ENCODE measurements at regions not wholly inside any gene's neighbourhood (a gene's known extent, or its start where the extent isn't known, plus 50 kb on each side); places are given as distances from the start of the nearest gene placed in this dataset.

DNA sequence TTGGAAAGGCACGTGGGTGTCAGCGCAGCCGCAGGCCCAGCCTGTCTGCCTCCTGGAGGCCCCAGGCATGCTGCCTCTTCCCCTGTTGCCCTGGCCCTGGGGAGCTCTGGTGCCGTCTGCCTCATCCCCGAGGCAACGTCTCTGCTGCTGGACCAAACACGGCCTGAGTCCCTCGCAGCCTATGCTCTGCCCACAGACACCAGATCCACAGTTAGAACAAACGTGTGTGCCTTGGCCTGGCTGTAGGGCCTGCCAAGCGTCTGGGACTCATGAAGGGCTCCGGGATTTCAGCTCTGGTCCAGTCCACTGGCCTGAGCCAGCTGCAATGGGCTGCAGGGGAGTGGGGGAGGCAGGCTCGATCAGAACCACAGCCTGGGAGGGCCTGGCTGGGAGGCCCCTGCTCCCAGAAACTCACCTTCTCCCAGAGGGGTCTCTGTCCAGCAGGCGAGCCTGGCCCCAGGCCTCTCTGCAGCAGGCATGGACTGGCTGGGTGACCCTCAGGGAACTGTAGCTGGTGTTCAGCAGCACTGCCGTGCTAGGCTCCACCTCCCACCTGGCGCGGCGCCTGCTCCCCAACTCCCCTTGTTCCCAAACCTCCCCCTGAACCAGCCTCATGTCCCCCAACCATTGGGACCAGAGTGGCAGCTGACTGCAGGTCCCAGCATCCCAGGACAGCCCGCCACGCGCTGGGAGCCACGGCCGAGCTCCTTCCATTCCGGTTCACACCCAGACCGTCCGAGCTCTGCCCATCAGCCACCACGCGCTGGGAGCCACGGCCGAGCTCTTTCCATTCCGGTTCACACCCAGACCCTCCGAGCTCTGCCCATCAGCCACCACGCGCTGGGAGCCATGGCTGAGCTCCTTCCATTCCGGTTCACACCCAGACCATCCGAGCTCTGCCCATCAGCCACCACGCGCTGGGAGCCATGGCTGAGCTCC is 197.0 kb downstream of the DLL1 start:
- DNase-seq = no peak

DNA sequence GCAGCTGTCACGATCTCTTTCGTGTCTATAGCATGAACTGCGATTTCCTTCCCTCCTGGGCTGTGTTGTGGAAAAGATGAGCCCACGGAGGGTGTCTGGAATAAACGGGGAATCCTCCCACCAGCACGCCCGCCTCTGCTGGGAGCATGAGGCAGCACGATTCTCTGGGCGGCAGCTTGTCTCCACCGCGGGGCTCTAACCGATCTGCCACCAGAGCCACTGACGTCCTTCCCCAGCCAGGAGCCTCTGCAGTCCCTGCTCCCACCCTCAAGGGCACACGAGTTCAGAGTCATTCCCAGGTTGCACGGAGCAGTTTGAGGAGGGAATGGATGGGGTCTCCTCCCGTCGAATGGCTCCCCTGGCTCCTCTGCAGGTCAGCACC is 197.6 kb downstream of the DLL1 start:
- no peak for DNase-seq

DNA sequence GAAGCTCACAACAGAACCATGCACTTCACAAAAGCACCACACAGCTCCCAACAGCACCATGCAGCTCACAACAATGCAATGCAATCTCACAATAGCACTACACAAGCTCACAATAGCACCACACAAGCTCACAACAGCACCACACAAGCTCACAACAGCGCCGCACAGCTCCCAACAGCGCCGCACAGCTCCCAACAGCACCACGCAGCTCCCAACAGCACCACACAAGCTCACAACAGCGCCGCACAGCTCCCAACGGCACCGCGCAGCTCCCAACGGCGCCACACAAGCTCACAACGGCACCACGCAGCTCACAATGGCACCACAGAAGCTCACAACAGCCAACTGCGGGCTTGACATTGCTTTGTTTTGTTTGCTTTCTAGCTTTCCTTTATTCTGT is 198.1 kb downstream of the DLL1 start:
- DNase-seq = no peak

DNA sequence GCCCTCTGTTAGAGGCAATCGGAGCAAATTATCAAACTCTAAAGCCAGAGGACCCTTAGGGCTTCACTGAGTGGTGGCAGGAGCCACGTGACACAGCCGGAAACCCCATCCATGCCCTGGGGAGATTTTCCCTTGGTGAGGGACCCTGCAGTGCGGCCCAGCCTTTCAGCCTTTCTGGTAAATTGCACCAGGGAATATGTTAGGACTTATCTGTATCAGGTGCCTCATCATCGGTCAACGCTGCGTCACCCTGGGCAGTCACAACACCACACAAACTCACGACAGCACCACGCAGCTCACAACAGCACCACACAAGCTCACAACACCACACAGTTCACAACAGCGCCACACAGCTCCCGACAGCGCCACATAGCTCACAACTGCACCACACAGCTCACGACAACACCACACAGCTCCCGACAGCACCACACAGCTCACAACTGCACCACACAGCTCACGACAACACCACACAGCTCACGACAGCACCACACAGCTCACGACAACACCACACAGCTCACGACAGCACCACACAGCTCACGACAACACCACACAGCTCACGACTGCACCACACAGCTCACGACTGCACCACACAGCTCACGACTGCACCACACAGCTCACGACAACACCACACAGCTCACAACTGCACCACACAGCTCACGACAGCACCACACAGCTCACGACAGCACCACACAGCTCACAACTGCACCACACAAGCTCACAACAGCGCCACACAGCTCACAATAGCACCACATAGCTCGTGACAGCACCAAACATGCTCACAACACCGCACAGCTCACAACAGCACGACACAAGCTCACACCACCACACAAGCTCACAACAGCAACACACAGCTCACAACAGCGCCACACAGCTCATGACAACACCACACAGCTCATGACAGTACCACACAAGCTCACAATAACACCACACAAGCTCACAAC is 199.0 kb downstream of the DLL1 start:
- DNase-seq = no peak

DNA sequence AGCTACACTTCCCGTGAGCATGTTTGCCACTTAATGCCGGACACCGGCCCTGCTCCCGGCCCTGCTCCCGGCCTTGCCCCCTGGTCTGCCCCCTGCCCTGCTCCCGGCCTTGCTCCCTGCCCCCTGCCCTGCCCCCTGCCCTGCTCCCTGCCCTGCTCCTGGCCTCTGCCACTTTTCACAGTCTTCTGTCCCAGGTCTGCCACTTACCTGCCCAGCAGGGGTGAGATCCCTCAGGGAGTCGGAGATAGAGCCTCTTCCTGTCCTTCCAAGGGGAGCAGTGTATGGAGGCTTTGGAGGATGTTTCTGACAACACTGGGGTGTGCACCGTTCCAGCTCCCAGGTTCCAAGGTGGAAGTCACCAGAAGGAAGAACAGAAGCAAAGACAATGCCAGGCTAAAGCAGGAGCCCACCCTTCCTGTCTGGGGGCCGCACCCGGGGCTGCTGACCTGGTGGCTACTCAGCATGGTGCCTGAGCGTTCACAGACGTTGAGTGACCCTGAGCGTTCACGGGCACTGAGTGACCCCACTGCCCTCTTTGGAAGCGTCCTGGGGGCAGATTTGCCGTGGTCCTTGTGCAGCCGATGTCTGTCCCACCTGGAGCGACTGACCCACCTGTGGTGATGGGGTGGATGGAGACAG is 199.8 kb downstream of the DLL1 start:
- DNase-seq = no peak

DNA sequence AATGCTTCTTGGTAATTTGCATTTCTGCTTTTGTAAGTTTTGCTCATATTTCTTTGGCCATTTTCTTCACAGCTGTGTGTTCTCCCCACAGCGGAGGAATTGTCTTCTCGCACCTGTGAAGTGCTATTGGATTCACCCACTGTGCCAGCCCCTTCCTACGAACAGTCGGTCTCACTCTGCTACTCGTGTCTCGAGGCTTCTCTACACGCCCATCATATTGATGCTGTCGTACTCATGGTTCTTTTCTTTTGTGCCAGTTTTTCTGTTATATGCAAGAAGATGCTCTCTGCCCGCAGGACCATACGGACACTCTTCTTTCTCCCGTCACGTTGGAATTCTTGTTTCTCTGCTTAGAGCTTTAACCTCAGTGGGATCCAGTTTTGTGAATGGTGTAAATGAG is 200.3 kb downstream of the DLL1 start:
- no peak for DNase-seq

DNA sequence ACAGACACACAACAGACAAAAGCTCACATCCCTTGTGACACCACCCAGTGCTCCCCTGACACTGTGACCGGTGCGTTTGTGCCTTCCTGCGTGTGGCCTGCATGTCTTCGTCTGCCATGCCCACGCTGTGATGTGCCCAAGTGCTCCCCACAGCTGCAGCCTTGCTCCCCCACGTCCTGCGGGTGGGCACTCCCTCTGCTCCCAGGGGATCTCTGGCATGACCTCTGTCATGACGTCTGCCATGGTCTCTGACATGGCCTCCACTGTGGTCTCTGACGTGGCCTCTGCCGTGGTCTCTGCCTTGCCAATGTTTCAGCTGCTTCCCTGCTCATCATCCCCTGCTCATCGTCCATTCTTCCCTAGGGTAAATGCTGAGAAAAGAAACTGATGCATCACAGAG is 200.9 kb downstream of the DLL1 start:
- no peak for DNase-seq

DNA sequence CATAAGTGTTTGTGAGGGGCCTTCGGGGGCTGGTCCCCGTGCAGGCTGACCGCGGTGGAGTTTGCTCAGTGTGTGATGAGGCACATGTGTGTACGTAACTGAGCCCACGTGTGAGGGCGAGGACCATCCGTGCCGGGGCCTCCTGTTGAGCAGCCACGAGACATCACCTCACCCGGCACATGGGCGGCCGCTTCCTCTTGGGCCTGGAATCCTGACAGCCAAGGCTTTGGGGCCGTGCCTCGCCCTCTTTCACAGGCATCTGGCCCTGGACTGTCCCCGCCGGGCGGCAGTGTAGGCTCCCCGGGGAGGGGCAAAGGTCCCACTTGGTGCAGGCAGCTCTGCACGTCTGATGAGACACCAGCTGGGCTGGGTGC is 202.3 kb downstream of the DLL1 start:
- no peak for DNase-seq

DNA sequence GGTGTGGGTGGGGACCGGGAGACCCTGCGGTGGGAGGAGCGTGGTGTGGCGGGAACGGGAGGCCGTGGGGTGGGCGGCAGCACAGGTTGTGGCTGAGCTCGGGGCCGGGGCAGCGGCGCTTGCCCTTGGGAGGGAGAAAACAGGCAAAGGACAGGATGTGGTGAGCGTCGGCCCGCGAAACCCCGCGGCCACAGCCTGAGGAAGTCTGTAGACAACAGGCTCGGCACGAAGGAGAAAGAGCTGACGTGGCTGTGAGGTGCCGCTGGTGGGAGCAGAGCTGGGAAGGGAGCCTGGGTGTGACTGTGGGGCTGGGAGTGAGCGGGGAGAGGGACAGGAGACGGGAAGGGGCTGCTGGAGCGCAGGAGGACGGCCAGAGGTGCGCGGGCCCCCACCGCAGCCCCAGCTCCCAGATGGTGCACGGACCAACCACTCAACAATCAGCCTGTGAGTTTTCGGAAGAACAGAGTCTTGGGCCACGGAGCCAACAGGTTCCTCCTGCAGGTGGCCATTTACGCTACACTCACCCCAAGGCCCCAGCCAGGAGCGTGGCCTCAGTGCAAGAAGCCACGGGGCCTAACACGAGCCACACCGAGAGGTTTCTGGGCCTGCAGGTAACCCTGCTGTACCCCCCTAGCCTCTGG is 202.8 kb downstream of the DLL1 start:
- peak; percentile 31 to 34 for DNase-seq

DNA sequence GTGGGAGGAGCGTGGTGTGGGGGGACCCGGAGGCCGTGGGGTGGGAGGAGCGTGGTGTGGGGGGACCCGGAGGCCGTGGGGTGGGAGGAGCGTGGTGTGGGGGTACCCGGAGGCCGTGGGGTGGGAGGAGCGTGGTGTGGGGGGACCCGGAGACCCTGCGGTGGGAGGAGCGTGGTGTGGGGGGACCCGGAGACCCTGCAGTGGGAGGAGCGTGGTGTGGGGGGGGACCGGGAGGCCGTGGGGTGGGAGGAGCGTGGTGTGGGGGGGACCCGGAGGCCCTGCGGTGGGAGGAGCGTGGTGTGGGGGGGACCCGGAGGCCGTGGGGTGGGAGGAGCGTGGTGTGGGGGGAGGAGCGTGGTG is 203.5 kb downstream of the DLL1 start:
- DNase-seq = peak in 1 of 2 experiments; percentile 10

DNA sequence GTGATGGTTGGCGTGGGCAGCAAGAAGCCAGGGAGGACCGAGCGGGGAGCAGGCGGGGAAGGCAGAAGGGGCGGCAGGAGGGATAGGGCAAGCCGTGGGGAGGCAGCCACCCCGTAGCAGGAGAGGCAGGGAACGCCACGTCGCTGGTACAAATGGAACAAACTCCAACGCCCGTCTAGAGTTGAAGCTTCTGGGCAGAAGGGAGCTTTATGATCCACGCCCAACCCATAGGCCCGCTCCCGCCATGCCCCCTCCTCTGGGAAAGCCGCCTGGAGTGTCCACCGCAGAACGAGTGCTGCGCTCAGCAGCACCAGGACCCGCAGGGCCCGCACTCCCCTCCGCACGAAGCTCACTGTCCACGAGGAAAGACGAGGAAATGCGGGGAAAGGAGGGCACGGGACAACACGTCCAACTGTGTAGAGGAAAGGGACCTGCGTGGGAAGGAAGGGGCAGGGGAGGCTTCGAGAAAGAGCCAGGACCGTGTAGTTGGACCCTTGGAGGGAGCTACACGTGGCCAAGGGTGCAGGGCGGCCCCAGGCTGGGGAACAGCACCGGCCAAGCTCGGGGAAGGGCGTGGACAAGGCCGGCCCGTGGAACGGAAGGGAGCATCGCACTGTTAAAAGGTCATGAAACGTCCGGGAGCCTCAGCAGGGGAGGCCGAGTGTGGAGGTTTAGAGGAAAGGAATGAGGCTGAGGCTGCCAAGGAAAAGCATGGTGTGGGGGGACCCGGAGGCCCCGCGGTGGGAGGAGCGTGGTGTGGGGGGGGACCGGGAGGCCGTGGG is 204.0 kb downstream of the DLL1 start:
- DNase-seq = no peak

DNA sequence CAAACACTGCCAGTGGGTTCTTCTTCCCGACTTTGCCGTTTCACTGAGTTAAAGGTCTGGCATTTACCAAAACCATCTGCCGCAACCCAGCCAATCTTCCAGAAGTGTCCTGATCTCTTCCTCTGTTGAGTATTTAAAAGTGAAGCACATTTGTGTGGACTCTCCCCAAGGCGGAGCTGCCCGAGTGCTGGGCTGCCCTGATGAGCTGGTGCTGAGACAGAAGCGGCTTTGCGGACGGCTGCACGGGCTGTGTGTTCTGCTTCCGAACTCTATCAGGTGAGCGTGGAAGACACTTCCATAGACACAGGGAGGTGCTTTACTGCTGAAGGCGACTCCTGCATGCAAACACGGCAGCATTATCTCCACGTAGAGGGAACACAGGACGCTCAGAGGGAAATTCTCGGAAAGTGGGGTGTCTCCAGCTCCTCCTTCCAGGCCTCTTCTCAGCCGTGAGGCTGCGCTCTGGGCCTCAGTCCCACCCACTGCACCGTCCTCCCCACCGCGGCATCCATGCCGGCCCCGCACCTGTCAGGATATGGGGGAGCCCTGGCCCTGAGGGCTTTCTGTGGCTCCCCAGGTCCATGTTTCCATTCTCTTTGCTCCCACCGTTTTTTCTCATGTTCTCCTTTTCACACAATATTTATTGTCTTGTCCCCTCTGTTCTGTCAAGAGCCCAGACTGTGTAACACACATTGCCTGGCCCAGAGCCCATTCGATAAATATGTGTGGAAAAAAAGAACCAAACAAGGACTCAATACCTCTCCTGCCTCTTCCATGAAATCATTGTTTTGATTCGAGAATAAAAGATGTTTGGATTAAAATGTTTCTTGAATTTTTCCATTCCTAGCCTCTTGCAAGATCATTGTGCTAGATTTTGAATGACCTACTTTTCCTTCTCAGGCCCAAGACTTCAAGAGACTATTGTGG is 205.1 kb downstream of the DLL1 start:
- no peak for DNase-seq

DNA sequence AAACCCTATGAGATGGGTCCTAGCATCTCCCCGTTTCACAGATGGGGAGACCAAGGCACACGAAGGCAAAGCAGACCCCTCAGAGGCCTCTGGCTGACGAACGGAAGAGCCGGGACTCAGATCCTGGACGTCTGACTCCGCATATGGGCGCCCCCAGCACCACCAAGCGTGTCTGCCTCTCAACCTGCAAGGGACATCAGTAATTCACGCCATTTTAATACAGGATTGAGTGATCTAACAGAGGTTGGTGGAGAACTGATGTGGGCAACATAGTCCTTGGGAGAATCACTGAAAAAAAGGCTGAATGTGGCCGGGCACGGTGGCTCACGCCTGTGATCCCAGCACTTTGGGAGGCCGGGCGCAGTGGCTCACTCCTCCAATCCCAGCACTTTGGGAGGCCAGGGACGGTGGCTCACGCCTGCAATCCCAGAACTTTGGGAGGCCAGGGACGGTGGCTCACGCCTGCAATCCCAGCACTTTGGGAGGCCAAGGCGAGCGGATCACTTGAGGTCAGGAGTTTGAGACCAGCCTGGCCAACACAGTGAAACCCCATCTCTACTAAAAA is 206.6 kb downstream of the DLL1 start:
- no peak for DNase-seq

DNA sequence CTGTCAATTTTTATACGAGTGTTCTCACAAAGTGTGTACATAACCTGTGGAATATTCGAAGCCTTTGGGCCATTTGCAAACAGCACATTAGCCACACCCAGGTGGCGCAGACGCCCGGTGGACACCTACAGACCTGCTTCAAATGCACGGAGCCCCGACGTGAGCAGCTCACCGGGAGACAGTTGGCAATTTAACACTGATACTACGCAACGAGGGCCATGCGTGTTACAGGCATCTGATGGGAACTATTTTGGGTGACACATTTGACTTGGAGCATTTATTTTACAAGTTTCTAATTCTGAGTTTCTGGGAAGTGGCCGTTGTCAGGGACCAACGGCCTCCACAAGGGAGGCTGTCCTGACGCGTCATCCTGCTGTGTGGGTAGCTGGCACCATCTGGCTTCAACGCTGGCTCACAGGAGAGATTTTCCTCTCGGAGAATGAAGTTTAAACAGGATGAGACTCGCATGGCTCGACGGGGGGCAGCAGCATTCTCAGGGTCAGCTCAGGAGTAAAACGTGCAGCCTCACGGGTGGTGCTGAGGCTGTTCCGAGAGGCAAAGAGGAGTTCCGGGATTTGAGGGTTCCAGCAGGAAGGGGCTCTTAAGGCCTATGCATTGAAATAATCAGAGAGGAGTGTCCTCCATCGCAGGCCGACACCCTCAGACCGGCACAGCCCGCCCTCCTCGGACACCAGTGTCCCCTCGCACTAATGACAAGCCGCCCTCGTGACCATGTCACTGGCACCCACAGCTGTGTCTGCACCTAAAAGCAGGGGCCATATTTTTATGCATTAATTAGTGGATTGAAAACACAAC is 207.4 kb downstream of the DLL1 start:
- no peak for DNase-seq

DNA sequence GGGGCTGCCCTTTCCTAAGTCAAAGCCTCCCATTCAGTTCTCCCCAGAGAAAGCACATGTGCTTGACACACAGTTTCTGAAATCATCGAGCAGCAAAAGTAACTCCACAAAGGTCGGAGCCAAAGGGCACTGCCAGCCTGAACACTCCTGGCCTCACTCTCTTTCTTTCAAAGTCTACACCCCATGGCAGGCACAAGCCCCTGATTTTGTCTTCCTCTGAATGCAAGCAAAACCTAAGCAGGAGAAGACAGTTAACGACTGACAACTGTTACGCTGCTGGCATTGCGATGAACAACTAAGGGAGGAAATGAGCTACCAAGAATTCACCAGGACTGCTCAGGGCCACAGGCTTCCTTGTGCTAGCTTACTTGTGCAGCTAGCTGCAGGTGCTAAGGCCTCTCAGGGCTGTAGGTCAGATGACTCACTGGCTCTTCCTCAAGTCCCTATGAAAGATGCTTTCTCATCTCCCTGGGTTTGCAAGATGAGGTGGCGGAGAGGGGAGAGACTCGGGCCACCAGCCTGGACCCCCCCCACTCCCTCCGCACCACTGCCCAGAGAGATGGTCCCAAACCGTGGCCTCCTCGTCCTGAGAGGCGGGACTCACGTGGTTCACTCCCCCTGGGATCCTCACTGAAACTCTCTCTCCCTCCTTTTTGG is 208.2 kb downstream of the DLL1 start:
- no peak for DNase-seq

DNA sequence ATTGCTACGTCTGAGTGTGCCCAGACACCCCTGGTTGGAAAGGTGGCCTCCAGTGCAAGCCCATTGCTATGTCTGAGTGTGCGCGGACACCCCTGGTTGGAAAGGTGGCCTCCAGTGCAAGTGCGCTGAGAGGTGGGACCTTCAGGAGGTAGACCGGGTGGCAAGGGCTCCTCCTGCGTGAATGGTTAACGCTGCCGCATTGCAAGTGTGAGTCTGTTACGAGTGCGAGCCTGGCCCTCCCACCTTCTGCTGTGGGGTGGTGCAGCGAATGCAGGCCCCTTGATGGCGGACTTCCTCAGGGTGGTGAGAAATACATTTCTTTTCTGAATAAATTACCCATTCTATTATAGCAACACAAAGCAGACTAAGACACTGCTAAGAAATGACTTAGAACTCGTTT is 208.8 kb downstream of the DLL1 start:
- no peak for DNase-seq

DNA sequence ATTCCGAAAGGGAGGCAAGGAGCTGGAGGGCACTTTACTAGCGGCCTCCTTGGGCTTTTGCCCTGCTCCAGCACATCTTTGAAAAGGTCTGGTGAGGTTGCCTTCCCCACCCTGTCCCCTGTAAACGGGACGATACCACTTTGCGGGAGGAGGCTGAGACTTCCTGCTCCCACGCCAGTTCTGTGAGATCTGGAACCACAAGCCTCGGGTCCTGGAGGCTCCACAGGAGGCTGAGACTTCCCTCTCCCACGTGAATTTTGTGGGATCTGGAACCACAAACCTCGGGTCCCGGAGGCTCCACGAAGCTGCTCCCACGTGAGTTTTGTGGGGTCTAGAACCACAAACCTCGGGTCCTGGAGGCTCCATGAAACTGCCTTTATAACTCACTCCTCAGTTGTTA is 209.3 kb downstream of the DLL1 start:
- DNase-seq = no peak

DNA sequence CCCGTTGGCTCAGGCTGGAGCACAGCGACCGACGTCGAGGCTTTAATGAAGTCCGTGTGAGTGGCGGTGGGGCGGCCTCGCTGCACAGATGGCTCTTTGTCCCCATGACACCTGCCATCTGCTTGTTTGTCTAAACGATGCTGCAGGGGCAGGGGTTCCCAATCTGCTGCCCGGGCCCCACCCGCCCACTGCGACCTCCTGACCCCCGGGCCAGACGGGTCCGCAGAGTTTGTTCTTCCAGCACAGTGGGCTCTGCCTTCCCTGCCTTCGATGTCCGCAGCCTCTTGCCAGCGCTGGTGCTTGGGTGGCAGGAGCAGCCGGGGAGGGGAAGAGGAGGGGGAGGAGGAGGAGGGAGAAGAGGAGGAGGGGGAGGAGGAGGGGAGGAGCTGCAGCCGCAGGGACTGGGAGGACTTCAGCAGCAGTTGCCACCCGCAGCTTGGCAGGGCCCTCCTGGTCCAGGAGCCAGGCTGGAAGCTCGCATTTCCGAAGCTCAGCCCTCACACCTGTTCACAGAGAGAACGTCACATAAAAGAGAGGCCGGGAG is 210.0 kb downstream of the DLL1 start:
- no peak for DNase-seq

All from stimulated activated CD4-positive, alpha-beta T cell treated with anti-CD3 and anti-CD28 coated beads, Interleukin-4, amount 100 ng/mL, for 4 hours (primary cell).